Vagina (tissue), 2 donors: ENCODE measurements at regions not wholly inside any gene's neighbourhood (a gene's known extent, or its start where the extent isn't known, plus 50 kb on each side); places are given as distances from the start of the nearest gene placed in this dataset.

ENCODE experiments used
- CTCF ChIP-seq, 3 experiments: fragments of 450-650 bp in 2 of 3; fragments of 200-600 bp in 1 of 3; sonication (generic) in 1 of 3; IDR thresholded peaks; one replicate each; pipeline ENCODE4 v1.5.1; 2017 to 2019; ENCODE audit warnings: antibody characterized with exemption in 3 of 3, mild to moderate bottlenecking in 2 of 3, moderate library complexity in 2 of 3
- POLR2A ChIP-seq, 2 donors: fragments of 450-650 bp; IDR thresholded peaks; one replicate each; pipeline ENCODE4 v1.6.1; 2017; ENCODE audit warnings: antibody characterized with exemption in 2 of 2, mild to moderate bottlenecking in 2 of 2, moderate library complexity in 2 of 2

- TF ChIP-seq CTCF (IDR thresholded peaks at IDR 0.05) (no peak), POLR2A (IDR thresholded peaks at IDR 0.05) (no peak)
These were observed 477.9 kb upstream of the MANEA start for GRCh38 chr6:95099410-95099809.
